Embryonic facial prominence (tissue), 1 donor: ENCODE measurements at regions not wholly inside any gene's neighbourhood (a gene's known extent, or its start where the extent isn't known, plus 50 kb on each side); places are given as distances from the start of the nearest gene placed in this dataset.

ENCODE experiments used
- DNase-seq: peaks from one replicate; pipeline ENCODE4 v3.0.0-alpha.2; 2016; ENCODE audit errors: extremely low spot score

DNA sequence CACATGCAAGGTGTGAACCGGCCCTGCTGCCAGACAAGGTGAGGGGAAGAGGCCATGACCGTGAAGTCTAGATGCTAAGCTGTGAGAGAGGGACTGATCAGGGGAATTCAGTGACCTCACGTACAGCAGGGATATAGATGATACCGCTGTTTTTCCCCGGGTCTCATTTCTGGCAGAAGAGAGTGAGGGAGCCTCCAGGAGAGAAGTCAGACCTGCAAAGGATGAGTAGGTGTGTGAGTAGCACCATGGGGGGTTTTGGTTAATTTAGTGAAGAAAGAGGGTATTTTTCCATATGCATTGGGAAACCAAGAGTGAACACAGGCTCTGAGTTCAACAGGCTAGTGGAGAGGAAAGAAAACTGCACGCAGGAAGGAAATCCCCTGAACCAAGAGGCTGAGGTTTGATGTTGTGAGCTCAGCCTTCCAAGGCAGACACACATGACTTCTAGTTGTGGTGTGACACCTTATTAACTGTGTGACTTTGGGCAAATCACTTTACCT, 127.6 kb upstream of the GATB start:
- DNase-seq = no peak

DNA sequence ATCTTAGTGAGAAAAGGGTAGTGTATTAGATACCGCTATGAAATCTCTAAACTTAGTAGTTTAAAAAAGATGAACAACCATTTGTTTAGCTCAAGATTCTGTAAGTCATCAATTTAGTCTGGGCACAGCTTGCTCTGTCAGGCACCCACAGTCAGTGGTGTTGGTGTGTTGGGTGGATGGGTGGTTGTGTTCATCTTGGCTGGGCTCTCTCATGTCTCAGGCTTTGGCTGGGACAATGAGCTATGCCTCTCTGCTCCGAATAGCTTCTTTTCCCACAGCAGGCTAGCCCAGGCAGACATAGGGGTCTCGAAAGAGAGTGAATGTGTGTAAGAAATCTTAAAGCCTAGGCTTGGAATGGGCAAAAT, 127.0 kb upstream of the GATB start:
- DNase-seq = no peak

- DNase-seq = no peak
Measured at GRCh38 chr4:151887031-151887815, 126.4 kb upstream of the GATB start.

GRCh38 chr4:151885123-151885522, 124.3 kb upstream of the GATB start:
- no peak for DNase-seq

DNA sequence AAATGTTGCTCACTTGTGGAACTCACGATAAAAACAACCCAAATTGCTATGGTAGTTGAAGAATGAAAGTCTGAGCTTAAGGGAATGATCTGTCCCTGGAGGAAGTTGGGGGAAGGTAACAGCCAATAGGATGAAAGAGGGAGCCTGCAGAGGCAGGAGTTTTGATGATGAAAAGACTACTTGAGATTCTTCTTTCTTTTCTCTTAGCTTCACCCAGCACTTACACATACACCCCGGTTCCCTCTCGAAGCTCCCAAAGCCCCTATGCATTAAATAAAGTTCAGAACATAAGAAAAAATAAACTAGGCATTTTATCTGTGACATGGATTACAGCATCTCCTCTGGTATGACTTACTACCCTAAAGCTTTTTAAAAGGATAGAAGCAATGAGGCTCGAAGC, 122.9 kb upstream of the GATB start:
- no peak for DNase-seq

- DNase-seq = no peak
Measured at GRCh38 chr4:151882072-151882803, 121.4 kb upstream of the GATB start.

- no peak for DNase-seq
Measured at GRCh38 chr4:151879705-151880445, 119.1 kb upstream of the GATB start.

- DNase-seq = no peak
Measured at GRCh38 chr4:151876381-151876988, 115.7 kb upstream of the GATB start.

GRCh38 chr4:151874328-151874727, 113.5 kb upstream of the GATB start:
- no peak for DNase-seq

- no peak for DNase-seq
Measured at GRCh38 chr4:151866592-151866918, 105.7 kb upstream of the GATB start.

DNA sequence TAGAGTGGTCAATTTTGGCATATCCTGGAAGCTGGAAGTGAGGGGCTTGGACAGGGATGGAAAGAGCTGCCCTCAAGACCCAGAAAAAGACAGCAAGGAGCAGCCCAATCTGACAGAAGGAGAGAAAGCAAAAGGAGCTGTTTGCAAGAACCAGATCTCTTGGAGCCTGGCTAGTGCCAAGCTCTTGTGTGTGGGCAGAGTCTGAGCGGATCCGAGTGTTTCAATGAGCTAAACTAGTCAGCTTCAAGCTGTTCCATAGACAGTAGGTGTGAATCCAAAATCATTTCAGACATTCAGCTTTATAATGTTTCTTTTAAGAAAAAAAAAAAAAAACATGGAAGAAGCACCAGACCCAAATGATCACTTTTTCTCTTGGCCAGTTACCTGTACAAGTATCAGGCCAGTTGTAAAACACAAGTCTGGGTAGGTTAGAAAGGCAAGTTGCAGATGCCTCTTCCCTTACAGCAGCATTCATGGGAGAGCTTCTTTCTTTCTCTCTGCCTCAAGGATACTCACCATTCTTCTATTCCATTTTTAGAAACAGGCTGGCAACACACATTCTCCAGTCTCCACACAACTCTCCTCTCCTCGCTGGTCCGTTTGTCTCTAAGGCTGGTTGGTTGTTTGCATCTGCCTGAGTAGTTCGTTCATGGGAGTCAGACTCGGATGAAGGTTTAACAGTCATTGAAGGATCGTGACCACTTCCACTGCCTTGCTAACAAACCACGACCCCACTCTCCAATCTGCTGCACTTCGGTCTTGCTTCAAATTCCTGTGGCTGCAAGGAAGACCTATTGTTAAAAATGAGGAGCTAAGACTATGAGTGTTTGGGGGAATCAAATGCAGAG, 105.2 kb upstream of the GATB start:
- no peak for DNase-seq

GRCh38 chr4:151865312-151865711, 104.5 kb upstream of the GATB start:
- no peak for DNase-seq

- no peak for DNase-seq
Measured at GRCh38 chr4:151864068-151864467, 103.3 kb upstream of the GATB start.

- no peak for DNase-seq
Measured at GRCh38 chr4:151862766-151863165, 102.0 kb upstream of the GATB start.

DNA sequence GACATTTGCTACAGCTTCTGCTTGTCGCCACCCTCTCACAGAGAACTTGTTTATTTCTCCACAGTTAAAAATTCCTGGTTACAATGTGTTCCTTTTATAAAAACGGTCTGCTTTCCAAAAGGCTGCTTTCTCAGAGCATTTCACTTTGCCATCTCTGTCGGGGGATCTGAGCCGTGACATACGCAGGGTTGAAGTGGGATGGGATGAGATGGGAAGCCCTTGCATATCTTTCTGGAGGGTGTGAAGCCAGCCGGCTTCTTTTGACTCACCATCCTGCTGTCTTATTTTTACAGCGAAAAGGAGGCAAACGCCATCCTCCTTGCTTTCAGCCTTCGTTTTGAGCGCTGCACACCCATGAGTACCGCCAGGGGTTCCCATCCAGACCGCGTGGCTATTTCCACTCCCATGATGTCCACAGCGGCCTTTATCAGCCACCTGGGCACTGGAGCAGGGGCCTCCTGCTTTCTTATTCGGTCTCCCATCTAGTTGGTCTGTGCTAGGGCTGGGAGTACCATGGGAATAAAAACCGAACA, 99.8 kb upstream of the GATB start:
- DNase-seq = no peak

DNA sequence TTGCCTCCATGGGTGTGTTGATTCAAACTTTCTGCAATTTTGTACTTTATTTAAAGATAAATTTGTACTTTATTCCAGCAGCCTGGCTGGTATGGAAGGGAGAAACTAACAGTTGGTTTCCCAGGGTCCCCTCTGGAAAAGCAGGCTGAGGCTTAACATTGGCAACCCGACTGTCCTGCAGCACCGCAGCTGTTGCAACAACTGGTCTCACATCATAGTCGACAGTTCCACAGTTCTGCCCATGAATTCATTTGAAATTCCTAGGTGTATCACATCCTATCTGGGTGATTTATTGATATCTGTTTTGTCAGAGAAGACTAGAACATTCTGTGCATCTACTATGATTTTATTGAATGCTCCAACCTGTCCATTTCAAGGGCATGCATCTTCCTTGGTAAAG, 98.8 kb upstream of the GATB start:
- DNase-seq = no peak

DNA sequence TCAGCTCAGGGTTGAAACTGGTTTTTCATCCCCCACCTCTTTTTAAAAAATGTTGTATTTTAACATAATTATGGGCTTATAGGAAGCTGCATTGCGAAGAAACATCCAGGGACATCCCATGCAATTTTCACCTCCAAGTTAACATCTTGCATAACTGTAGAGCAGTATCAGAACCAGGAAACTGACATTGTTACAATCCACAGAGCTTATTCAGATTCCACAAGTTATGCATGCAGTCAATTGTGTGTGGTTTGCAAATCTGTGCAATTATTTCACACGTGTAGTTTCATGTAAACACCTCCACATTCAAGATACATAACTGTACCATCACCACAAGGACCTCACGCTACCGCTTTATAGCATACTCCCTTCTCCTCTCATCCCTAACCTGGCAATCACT, 97.5 kb upstream of the GATB start:
- DNase-seq = no peak

- DNase-seq = no peak
Measured at GRCh38 chr4:151857368-151857767, 96.6 kb upstream of the GATB start.

- DNase-seq = no peak
Measured at GRCh38 chr4:151855747-151856146, 94.9 kb upstream of the GATB start.

DNA sequence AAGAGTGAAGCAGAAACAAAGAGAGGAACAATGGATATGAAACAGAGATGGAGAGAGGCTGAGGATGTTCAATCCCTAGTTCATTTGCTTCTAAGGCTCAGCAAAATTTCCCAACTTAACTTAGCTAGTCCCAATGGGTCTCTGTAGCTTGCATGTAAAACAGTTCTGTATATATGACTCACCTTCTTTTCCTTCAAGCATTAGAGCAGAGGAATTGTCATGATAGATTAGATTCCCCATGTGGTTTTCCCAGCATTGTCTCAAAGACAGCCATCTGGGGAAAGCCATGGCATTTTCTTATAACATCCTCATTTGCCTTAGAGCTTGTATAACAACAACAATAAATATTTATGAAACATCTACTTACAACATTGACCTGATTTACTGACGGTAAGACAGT, 93.9 kb upstream of the GATB start:
- DNase-seq = no peak

GRCh38 chr4:151853034-151853433, 92.2 kb upstream of the GATB start:
- no peak for DNase-seq
